ENCODE measurements at regions not wholly inside any gene's neighbourhood (a gene's known extent, or its start where the extent isn't known, plus 50 kb on each side); places are given as distances from the start of the nearest gene placed in this dataset.

DNA sequence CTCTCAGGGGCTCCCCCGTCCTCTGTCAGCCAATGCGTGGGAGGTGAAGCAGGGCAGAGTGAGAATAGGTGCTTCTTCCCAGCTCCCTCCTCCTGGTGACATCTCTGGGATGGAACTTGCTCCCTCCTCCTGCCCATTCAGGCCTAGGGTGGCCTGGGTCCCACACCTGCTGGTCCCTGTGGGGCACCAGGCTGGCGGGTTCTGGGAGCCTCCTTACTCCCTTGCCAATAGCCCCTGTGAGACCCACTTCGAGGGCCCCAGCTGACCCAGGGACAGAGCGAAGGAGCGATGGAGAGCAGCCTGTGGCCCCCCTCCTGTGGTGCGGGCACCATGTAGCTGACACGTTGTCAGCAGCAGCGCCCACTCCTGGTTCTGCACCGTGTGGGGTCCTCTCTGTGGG, 512.6 kb downstream of the GLRX3 start:
- no peak for TF ChIP-seq POLR2A (IDR thresholded peaks at IDR 0.05)
- TF ChIP-seq, protein P1, sequence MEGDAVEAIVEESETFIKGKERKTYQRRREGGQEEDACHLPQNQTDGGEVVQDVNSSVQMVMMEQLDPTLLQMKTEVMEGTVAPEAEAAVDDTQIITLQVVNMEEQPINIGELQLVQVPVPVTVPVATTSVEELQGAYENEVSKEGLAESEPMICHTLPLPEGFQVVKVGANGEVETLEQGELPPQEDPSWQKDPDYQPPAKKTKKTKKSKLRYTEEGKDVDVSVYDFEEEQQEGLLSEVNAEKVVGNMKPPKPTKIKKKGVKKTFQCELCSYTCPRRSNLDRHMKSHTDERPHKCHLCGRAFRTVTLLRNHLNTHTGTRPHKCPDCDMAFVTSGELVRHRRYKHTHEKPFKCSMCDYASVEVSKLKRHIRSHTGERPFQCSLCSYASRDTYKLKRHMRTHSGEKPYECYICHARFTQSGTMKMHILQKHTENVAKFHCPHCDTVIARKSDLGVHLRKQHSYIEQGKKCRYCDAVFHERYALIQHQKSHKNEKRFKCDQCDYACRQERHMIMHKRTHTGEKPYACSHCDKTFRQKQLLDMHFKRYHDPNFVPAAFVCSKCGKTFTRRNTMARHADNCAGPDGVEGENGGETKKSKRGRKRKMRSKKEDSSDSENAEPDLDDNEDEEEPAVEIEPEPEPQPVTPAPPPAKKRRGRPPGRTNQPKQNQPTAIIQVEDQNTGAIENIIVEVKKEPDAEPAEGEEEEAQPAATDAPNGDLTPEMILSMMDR (IDR thresholded peaks at IDR 0.05) = no peak
- TF ChIP-seq EP300 (IDR thresholded peaks at IDR 0.05) = no peak
